ENCODE measurements at regions not wholly inside any gene's neighbourhood (a gene's known extent, or its start where the extent isn't known, plus 50 kb on each side); places are given as distances from the start of the nearest gene placed in this dataset.
"Not testable (repeated sequence)": the region's sequence is repeated elsewhere in the genome, so short reads cannot be mapped to it uniquely, and the experiment has no call there.

DNA sequence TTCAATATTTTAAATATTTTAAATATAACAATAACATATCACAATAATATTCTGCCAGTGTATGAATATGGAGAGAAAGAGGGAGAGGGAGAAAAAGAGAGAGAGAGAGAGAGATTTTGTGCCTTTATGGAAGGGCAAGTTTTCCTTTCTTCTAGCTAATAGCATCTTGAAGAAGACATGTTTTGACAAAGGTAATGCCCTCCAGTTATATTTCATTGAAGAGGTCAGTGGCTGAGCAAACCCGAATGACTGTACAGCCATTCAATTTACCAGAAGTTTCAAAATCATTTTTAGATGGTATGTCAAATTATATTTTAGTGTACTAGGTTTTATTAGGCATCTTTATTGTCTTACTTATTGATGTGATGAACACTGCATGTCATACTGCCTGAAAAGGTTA lies 139.3 kb downstream of the EMB start:
- H3K36me3 ChIP-seq (ENCODE audit: low read depth): peaks cover 4% of the 10 kb centered on the region; the same call in 1 of the 2 replicates
- H3K27me3 ChIP-seq (replicated peaks; ENCODE audit: insufficient read depth): no peaks in the 10 kb centered on the region
- H4K20me1 ChIP-seq (ENCODE audit: insufficient read depth): no peaks in the 10 kb centered on the region
- DNase-seq: no peak
- no peaks in the 10 kb centered on the region for H3K9me2 ChIP-seq (ENCODE audit: insufficient read depth)
- H3K4me3 ChIP-seq: no peak overlapping the region
- no peaks in the 10 kb centered on the region for H3K9me3 ChIP-seq (ENCODE audit: low read depth)
- H2AFZ ChIP-seq: no peak overlapping the region
- no peak for TF ChIP-seq EZH2phosphoT487 (IDR thresholded peaks at IDR 0.05; ENCODE audit: insufficient read depth, low read depth)
- TF ChIP-seq EZH2 (IDR thresholded peaks at IDR 0.05; ENCODE audit: insufficient read depth, poor library complexity, severe bottlenecking): no peak
- no peaks in the 10 kb centered on the region for H3K79me2 ChIP-seq (ENCODE audit: insufficient read depth)
- no peaks in the 10 kb centered on the region for H3K4me1 ChIP-seq (ENCODE audit: insufficient read depth)
- no peak overlapping the region for H3K9ac ChIP-seq
- no peak overlapping the region for H3K27ac ChIP-seq
- in situ Hi-C loops (cut with MboI): no loop called here
- no peak overlapping the region for H3K4me2 ChIP-seq (ENCODE audit: unreplicated experiment)
- WGBS, 2 experiments (ENCODE audit: low coverage in 1 of 2, low lambda C conversion rate in 2 of 2, missing lambda C conversion rate in 2 of 2): 5 to 14% methylated on average over 1 of the region's 1 CpG
- no peaks in the 10 kb centered on the region for H3F3A ChIP-seq (ENCODE audit: insufficient read depth)

DNA sequence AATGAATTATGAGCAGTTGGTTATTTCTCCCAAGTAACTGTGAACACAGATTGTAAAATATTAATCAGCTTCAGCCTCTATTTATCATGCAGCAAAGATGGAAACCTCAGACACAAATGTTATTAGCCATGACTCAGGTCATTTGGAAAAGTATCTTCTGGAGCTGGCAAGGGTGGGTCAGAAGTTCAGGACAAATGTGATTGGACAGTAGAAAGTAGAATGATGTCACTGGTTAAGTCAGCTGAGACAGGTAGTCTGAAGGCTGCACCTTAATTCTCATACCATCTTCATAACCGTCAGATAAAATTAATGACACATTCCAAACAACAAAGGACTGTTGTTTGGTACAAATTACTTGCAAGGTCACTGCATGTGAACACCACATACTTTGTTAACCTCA lies 140.2 kb downstream of the EMB start:
- Histone ChIP-seq H3K27ac (no peak overlapping the region), H2AFZ (no peak overlapping the region), H3K36me3 (ENCODE audit: low read depth) (peaks cover 4% of the 10 kb centered on the region; the same call in 1 of the 2 replicates), H3K4me2 (ENCODE audit: unreplicated experiment) (no peak overlapping the region), H3F3A (ENCODE audit: insufficient read depth) (no peaks in the 10 kb centered on the region), H3K9ac (no peak overlapping the region), H3K27me3 (replicated peaks; ENCODE audit: insufficient read depth) (no peaks in the 10 kb centered on the region), H3K9me2 (ENCODE audit: insufficient read depth) (no peaks in the 10 kb centered on the region), H3K4me1 (ENCODE audit: insufficient read depth) (no peaks in the 10 kb centered on the region), H4K20me1 (ENCODE audit: insufficient read depth) (no peaks in the 10 kb centered on the region), H3K4me3 (no peak overlapping the region), H3K79me2 (ENCODE audit: insufficient read depth) (no peaks in the 10 kb centered on the region), H3K9me3 (ENCODE audit: low read depth) (no peaks in the 10 kb centered on the region)
- 19 to 30% methylated on average over 1 of the region's 1 CpG for WGBS, 2 experiments (ENCODE audit: low coverage in 1 of 2, low lambda C conversion rate in 2 of 2, missing lambda C conversion rate in 2 of 2)
- DNase-seq: no peak
- in situ Hi-C loops (cut with MboI): no loop called here
- TF ChIP-seq EZH2 (IDR thresholded peaks at IDR 0.05; ENCODE audit: insufficient read depth, poor library complexity, severe bottlenecking) (no peak), EZH2phosphoT487 (IDR thresholded peaks at IDR 0.05; ENCODE audit: insufficient read depth, low read depth) (no peak)

- 29 to 38% methylated on average over 1 of the region's 1 CpG for WGBS, 2 experiments (ENCODE audit: low coverage in 1 of 2, low lambda C conversion rate in 2 of 2, missing lambda C conversion rate in 2 of 2)
- H3K4me1 ChIP-seq (ENCODE audit: insufficient read depth): no peaks in the 10 kb centered on the region
- in situ Hi-C loops (cut with MboI): no loop called here
- DNase-seq: no peak
- no peaks in the 10 kb centered on the region for H3F3A ChIP-seq (ENCODE audit: insufficient read depth)
- no peak for TF ChIP-seq EZH2phosphoT487 (IDR thresholded peaks at IDR 0.05; ENCODE audit: insufficient read depth, low read depth)
- TF ChIP-seq EZH2 (IDR thresholded peaks at IDR 0.05; ENCODE audit: insufficient read depth, poor library complexity, severe bottlenecking): no peak
- H3K36me3 ChIP-seq (ENCODE audit: low read depth): no peaks in the 10 kb centered on the region
- H3K4me3 ChIP-seq: no peak overlapping the region
- H2AFZ ChIP-seq: no peak overlapping the region
- H3K4me2 ChIP-seq (ENCODE audit: unreplicated experiment): no peak overlapping the region
- no peaks in the 10 kb centered on the region for H3K27me3 ChIP-seq (replicated peaks; ENCODE audit: insufficient read depth)
- H3K27ac ChIP-seq: no peak overlapping the region
- H3K79me2 ChIP-seq (ENCODE audit: insufficient read depth): no peaks in the 10 kb centered on the region
- no peaks in the 10 kb centered on the region for H3K9me2 ChIP-seq (ENCODE audit: insufficient read depth)
- no peaks in the 10 kb centered on the region for H4K20me1 ChIP-seq (ENCODE audit: insufficient read depth)
- H3K9me3 ChIP-seq (ENCODE audit: low read depth): no peaks in the 10 kb centered on the region
- H3K9ac ChIP-seq: no peak overlapping the region
Measured at GRCh38 chr5:50299896-50300295, 141.2 kb downstream of the EMB start.

- no peaks in the 10 kb centered on the region for H4K20me1 ChIP-seq (ENCODE audit: insufficient read depth)
- WGBS, 2 experiments (ENCODE audit: low coverage in 1 of 2, low lambda C conversion rate in 2 of 2, missing lambda C conversion rate in 2 of 2): 42 to 60% methylated on average over 9 of the region's 9 CpGs
Measured at GRCh38 chr5:50292735-50293394, 148.2 kb downstream of the EMB start.

GRCh38 chr5:50280461-50280860 lies 160.6 kb downstream of the EMB start:
- H4K20me1 ChIP-seq (ENCODE audit: insufficient read depth); H3K4me2 ChIP-seq (ENCODE audit: unreplicated experiment); DNase-seq; H3K9me3 ChIP-seq (ENCODE audit: low read depth); H3K27ac ChIP-seq; H3F3A ChIP-seq (ENCODE audit: insufficient read depth); H3K36me3 ChIP-seq (ENCODE audit: low read depth); H3K9ac ChIP-seq; H3K4me3 ChIP-seq; H3K79me2 ChIP-seq (ENCODE audit: insufficient read depth); H3K27me3 ChIP-seq (replicated peaks; ENCODE audit: insufficient read depth); H3K9me2 ChIP-seq (ENCODE audit: insufficient read depth); H3K4me1 ChIP-seq (ENCODE audit: insufficient read depth); in situ Hi-C loops (cut with MboI); H2AFZ ChIP-seq: not testable (repeated sequence)
- WGBS, 2 experiments (ENCODE audit: low coverage in 1 of 2, low lambda C conversion rate in 2 of 2, missing lambda C conversion rate in 2 of 2): 41 to 47% methylated on average over 10 of the region's 10 CpGs

More at GRCh38 chr5:50292735-50293394, 148.2 kb downstream of the EMB start:
- Histone ChIP-seq H3K27me3 (replicated peaks; ENCODE audit: insufficient read depth) (no peaks in the 10 kb centered on the region), H3K9ac (no peak overlapping the region), H3K79me2 (ENCODE audit: insufficient read depth) (no peaks in the 10 kb centered on the region), H3K9me3 (ENCODE audit: low read depth) (no peaks in the 10 kb centered on the region), H2AFZ (no peak overlapping the region), H3F3A (ENCODE audit: insufficient read depth) (no peaks in the 10 kb centered on the region), H3K27ac (no peak overlapping the region), H3K4me3 (no peak overlapping the region), H3K4me1 (ENCODE audit: insufficient read depth) (no peaks in the 10 kb centered on the region), H3K9me2 (ENCODE audit: insufficient read depth) (no peaks in the 10 kb centered on the region), H3K36me3 (ENCODE audit: low read depth) (no peaks in the 10 kb centered on the region), H3K4me2 (ENCODE audit: unreplicated experiment) (no peak overlapping the region)
- TF ChIP-seq EZH2 (IDR thresholded peaks at IDR 0.05; ENCODE audit: insufficient read depth, poor library complexity, severe bottlenecking): no peak
- no peak for TF ChIP-seq EZH2phosphoT487 (IDR thresholded peaks at IDR 0.05; ENCODE audit: insufficient read depth, low read depth)
- DNase-seq: no peak
- in situ Hi-C loops (cut with MboI): no loop called here

All from GM23248 (cell line).